ENCODE measurements at regions not wholly inside any gene's neighbourhood (a gene's known extent, or its start where the extent isn't known, plus 50 kb on each side); places are given as distances from the start of the nearest gene placed in this dataset.

DNA sequence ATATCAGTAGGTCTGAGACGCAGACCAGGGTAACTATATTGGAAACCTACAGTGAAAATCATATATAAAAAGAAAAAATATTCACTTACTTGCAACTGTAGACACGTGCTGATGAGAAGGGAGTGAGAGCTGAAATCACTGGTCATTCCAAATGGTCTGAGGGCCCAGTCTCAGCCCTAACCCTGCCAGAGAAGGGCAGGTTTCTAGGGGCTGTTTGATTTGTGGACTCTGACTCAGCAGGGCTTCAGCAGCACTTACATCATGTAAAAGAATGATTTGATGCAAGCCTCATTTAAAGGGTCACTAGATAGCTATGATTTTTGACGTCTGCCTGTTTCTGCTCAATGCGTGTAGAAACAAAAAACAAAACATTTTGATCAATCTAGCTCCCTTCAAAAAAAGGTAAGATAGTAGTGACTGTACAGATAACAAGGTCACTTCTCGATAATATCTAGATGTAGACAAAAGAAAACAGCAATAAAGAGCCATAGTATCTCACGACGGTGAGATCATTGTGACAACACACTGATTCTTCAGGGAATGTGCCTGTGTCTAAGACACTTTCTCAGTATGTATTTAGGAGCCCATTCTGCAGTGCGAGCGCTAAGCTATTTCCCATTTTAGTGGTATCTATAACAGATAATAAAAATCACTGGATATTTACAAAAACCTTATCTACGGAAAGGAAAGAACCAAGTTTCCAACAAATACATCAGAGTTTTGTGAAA lies 307.2 kb downstream of the HIVEP2 start:
- no peak overlapping the region for H3K27ac ChIP-seq
- TF ChIP-seq CTCF (IDR thresholded peaks at IDR 0.05) = no peak
- no peaks in the 10 kb centered on the region for H3K27me3 ChIP-seq
- no peaks in the 10 kb centered on the region for H3K9me3 ChIP-seq
- H3K4me3 ChIP-seq = no peak overlapping the region
- DNase-seq (ENCODE audit: low spot score in 2 of 2) = no peak
- intact Hi-C loops (cut with DNase I) = no loop called here
- H3K36me3 ChIP-seq = no peaks in the 10 kb centered on the region
- H3K4me1 ChIP-seq = no peaks in the 10 kb centered on the region

GRCh38 chr6:142642651-142643050 lies 302.3 kb downstream of the HIVEP2 start:
- no peak for TF ChIP-seq CTCF (IDR thresholded peaks at IDR 0.05)
- Histone ChIP-seq H3K27me3 (no peaks in the 10 kb centered on the region), H3K9me3 (no peaks in the 10 kb centered on the region), H3K4me3 (no peak overlapping the region), H3K27ac (no peak overlapping the region), H3K36me3 (no peaks in the 10 kb centered on the region), H3K4me1 (no peaks in the 10 kb centered on the region)
- intact Hi-C loops (cut with DNase I) = no loop called here
- no peak for DNase-seq (ENCODE audit: low spot score in 2 of 2)

DNA sequence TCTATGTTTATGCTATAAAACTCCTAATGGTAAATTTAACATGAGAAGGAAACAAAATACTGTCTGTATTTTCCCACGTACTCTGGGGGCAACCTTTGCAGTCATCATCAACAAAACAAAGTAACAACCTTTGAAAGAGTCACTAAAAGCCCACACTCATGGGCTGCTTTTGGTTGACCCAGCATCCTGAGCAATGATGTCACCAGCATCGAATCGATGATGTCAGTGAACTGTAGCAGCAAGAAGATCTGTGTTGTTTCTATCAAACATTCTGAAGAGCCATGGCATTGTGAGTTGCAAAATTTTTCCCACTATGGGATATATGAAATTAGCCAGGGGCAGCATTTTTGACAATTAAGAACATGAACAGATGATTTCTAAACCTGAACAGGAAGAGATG lies 300.1 kb downstream of the HIVEP2 start:
- DNase-seq (ENCODE audit: low spot score in 2 of 2) = no peak
- H3K27ac ChIP-seq = no peak overlapping the region
- intact Hi-C loops (cut with DNase I) = no loop called here
- H3K4me3 ChIP-seq = no peak overlapping the region
- no peak for TF ChIP-seq CTCF (IDR thresholded peaks at IDR 0.05)
- no peaks in the 10 kb centered on the region for H3K4me1 ChIP-seq
- H3K9me3 ChIP-seq = no peaks in the 10 kb centered on the region
- no peaks in the 10 kb centered on the region for H3K36me3 ChIP-seq
- H3K27me3 ChIP-seq = no peaks in the 10 kb centered on the region

GRCh38 chr6:142645663-142646062 lies 299.3 kb downstream of the HIVEP2 start:
- DNase-seq (ENCODE audit: low spot score in 2 of 2) = no peak
- Histone ChIP-seq H3K27ac (no peak overlapping the region), H3K9me3 (no peaks in the 10 kb centered on the region), H3K36me3 (no peaks in the 10 kb centered on the region), H3K4me1 (no peaks in the 10 kb centered on the region), H3K4me3 (no peak overlapping the region), H3K27me3 (no peaks in the 10 kb centered on the region)
- intact Hi-C loops (cut with DNase I) = no loop called here
- no peak for TF ChIP-seq CTCF (IDR thresholded peaks at IDR 0.05)

GRCh38 chr6:142647449-142648035 lies 297.4 kb downstream of the HIVEP2 start:
- Histone ChIP-seq H3K4me3 (no peak overlapping the region), H3K9me3 (no peaks in the 10 kb centered on the region), H3K27ac (no peak overlapping the region), H3K27me3 (no peaks in the 10 kb centered on the region), H3K36me3 (no peaks in the 10 kb centered on the region), H3K4me1 (no peaks in the 10 kb centered on the region)
- DNase-seq (ENCODE audit: low spot score in 2 of 2) = no peak
- no peak for TF ChIP-seq CTCF (IDR thresholded peaks at IDR 0.05)
- intact Hi-C loops (cut with DNase I) = no loop called here
